ENCODE measurements at regions not wholly inside any gene's neighbourhood (a gene's known extent, or its start where the extent isn't known, plus 50 kb on each side); places are given as distances from the start of the nearest gene placed in this dataset.

DNA sequence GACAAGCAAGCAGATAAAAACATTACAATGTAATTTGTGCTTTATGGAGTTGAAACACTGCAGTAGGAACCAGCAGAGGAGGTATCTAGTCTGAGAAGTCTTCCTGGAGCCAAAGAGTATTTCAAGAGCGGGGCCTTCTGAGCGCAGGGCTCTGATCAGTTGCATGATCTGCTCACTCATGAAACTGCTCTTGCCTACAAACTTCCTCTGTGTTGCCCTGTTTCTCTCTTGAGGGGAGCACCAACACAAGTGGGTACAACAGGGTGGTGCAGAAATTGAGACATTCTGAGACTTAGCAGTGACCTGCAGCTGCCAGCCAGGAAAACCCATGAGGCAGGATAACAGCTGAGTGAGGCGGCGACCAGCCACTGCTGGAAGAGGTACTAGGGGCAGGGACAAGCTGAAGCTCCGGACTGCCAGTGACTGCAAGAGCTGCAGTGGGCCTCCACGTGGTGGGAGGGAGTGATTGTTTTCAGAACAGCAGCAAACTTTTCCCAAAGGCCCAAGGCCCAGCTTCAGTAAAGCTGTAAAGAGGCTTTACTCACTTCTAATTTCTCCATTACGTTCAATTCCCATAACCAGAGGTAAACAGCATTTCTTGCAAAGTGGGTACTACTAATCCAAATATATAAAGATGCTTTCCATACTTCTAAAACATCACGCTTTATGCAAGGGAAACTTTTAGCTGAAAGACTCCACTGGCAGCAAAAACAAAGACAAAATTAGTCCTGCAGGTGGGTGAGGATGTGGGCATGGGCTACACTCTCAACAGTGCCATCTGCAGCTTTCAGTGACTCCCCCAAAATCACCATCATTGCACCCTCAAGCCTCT is 69.0 kb upstream of the LPP start:
- TF ChIP-seq, protein P1, sequence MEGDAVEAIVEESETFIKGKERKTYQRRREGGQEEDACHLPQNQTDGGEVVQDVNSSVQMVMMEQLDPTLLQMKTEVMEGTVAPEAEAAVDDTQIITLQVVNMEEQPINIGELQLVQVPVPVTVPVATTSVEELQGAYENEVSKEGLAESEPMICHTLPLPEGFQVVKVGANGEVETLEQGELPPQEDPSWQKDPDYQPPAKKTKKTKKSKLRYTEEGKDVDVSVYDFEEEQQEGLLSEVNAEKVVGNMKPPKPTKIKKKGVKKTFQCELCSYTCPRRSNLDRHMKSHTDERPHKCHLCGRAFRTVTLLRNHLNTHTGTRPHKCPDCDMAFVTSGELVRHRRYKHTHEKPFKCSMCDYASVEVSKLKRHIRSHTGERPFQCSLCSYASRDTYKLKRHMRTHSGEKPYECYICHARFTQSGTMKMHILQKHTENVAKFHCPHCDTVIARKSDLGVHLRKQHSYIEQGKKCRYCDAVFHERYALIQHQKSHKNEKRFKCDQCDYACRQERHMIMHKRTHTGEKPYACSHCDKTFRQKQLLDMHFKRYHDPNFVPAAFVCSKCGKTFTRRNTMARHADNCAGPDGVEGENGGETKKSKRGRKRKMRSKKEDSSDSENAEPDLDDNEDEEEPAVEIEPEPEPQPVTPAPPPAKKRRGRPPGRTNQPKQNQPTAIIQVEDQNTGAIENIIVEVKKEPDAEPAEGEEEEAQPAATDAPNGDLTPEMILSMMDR (conservative IDR thresholded peaks at IDR 0.05), result no peak
- TF ChIP-seq ZFX (IDR thresholded peaks at IDR 0.05), result no peak

GRCh38 chr3:188085584-188086560 is 68.1 kb upstream of the LPP start:
- TF ChIP-seq, protein P1 (conservative IDR thresholded peaks at IDR 0.05), result no peak
- no peak for TF ChIP-seq ZFX (IDR thresholded peaks at IDR 0.05)
- no peak overlapping the region for H3K27ac ChIP-seq

More for the DNA sequence above, 69.0 kb upstream of the LPP start:
- no peak overlapping the region for H3K27ac ChIP-seq

DNA sequence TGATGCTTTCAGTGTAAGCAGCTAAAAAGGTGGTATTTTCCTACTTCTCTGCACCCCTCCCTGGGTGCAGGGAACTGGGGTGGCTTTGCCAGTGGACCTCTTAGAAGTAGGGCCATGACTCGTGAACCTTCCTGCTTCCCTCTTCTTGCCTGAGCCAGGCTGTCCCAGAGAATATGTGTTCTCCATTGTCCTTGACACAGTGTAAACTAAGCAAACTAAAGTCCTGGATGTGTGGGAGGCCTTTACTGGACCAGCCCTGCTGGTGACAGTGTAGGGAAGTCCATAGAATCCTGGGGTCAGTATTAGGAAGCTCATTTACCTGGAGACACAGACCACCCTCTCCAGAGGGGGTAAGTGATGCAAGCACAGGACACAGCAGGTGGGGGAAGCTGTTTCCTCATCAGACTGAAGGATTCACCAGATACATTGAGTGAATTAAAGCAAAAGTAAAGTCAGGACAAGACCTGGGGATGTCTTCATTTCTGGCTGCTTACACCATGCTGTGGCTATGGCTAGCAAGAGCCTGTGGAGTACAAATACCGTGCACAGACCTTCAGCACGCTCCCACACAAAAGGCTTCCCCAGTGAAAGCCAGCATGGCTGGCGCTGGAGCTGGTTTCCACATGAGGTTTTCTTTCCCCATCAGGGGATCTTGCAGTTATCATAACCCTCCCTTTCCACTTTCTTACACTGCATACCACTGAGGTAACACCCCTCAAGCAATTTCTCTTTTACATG is 64.8 kb upstream of the LPP start:
- H3K27ac ChIP-seq, result no peak overlapping the region
- TF ChIP-seq, protein P1 (conservative IDR thresholded peaks at IDR 0.05), result no peak
- no peak for TF ChIP-seq ZFX (IDR thresholded peaks at IDR 0.05)

DNA sequence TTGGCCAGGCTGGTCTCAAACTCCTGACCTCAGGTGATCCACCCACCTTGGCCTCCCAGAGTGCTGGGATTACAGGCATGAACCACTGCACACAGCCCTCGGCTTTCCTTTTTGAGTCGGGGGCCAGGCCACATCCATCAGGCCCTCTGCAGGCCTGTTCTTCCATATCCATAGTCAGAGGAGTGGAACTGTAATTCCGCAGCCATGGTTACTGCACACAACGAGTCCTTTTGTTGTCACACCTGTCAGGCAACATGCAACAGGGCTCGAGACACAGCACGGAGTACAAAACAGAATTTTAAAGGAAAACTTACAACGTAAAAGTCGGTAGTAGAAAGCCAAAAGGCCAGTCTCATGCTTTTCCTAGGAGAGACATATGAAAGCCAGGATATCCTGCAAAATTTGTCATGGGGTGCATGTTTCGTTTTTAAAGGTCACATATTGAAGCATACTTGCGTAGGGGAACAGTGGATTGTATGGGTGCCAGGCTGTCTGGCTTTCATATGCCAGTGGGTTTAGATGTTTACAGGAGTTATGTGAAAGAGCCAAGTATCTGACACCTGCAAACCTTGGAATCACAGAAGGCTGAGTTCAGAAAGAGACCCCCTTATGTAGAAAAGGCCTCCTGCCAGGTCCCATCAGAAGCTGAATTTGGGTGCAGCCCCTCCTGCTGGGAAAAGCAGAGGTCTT is 63.2 kb upstream of the LPP start:
- TF ChIP-seq ZFX (IDR thresholded peaks at IDR 0.05), result no peak
- TF ChIP-seq, protein P1 (conservative IDR thresholded peaks at IDR 0.05), result no peak
- H3K27ac ChIP-seq, result no peak overlapping the region

GRCh38 chr3:188091746-188092145 is 62.2 kb upstream of the LPP start:
- no peak for TF ChIP-seq ZFX (IDR thresholded peaks at IDR 0.05)
- TF ChIP-seq, protein P1 (conservative IDR thresholded peaks at IDR 0.05), result no peak
- H3K27ac ChIP-seq, result no peak overlapping the region

DNA sequence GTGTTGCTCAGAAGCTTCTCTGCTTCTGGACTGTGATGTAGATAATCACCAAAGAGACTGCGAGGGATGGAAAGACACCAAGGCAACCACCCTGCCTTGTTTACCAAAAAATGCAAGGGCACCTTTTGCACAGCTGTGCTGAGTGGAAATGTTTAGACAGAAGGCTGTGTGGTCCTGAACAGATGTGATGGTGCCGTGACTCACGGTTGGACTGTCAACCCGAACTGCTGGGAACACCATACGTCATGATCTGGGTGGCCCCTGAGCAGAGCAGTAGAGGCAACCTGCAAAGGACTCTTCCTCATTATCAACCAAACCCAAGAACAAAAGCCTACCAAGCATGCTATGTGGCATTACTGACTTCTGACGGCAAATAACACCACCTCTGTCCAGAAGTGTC is 61.3 kb upstream of the LPP start:
- H3K27ac ChIP-seq, result no peak overlapping the region
- TF ChIP-seq ZFX (IDR thresholded peaks at IDR 0.05), result no peak
- TF ChIP-seq, protein P1 (conservative IDR thresholded peaks at IDR 0.05), result no peak
